Right lobe of liver (tissue), 4 donors: ENCODE measurements at regions not wholly inside any gene's neighbourhood (a gene's known extent, or its start where the extent isn't known, plus 50 kb on each side); places are given as distances from the start of the nearest gene placed in this dataset.

Experiments used
- POLR2A ChIP-seq: fragments of 450-650 bp; IDR thresholded peaks from one replicate; pipeline ENCODE4 v1.6.1; 2017; ENCODE audit warnings: antibody characterized with exemption, mild to moderate bottlenecking
- TF ChIP-seq, protein P1 (sequence below), 4 donors: fragments of 200-600 bp in 3 of 4; fragments of 450-650 bp in 1 of 4; IDR thresholded peaks; one replicate each; pipeline versions ENCODE4 v1.5.1 to v1.8.0; 2016 to 2022; ENCODE audit warnings: antibody characterized with exemption in 4 of 4, mild to moderate bottlenecking in 2 of 4
- donor health status: DM: no; HTN: no; CAD: no.
- donor health status: DM: no; HTN: no; CAD: no.
- donor health status: DM: no; HTN: yes; CAD: no.

- no peak for TF ChIP-seq POLR2A
- TF ChIP-seq, protein P1, sequence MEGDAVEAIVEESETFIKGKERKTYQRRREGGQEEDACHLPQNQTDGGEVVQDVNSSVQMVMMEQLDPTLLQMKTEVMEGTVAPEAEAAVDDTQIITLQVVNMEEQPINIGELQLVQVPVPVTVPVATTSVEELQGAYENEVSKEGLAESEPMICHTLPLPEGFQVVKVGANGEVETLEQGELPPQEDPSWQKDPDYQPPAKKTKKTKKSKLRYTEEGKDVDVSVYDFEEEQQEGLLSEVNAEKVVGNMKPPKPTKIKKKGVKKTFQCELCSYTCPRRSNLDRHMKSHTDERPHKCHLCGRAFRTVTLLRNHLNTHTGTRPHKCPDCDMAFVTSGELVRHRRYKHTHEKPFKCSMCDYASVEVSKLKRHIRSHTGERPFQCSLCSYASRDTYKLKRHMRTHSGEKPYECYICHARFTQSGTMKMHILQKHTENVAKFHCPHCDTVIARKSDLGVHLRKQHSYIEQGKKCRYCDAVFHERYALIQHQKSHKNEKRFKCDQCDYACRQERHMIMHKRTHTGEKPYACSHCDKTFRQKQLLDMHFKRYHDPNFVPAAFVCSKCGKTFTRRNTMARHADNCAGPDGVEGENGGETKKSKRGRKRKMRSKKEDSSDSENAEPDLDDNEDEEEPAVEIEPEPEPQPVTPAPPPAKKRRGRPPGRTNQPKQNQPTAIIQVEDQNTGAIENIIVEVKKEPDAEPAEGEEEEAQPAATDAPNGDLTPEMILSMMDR (IDR thresholded peaks at IDR 0.05) = no peak
Observed at GRCh38 chr4:28259951-28260350, 1399.3 kb downstream of the STIM2 start.
